Neural progenitor cell (in vitro differentiated cells): ENCODE measurements at regions not wholly inside any gene's neighbourhood (a gene's known extent, or its start where the extent isn't known, plus 50 kb on each side); places are given as distances from the start of the nearest gene placed in this dataset.

Source experiments
- EZH2 ChIP-seq: fragments of 200-600 bp; sonication (generic); IDR thresholded peaks from 2 replicates; pipeline ENCODE4 v1.6.1; 2017; ENCODE audit warnings: antibody characterized with exemption, mild to moderate bottlenecking, moderate library complexity
- EZH2phosphoT487 ChIP-seq: fragments of 200-600 bp; sonication (generic); IDR thresholded peaks from 2 replicates; pipeline ENCODE4 v1.6.1; 2017; ENCODE audit warnings: antibody characterized with exemption
- TF ChIP-seq, protein P1 (sequence below): fragments of 200-600 bp; sonication (generic); IDR thresholded peaks from 2 replicates; pipeline ENCODE4 v1.5.1; 2017; ENCODE audit warnings: antibody characterized with exemption, mild to moderate bottlenecking

DNA sequence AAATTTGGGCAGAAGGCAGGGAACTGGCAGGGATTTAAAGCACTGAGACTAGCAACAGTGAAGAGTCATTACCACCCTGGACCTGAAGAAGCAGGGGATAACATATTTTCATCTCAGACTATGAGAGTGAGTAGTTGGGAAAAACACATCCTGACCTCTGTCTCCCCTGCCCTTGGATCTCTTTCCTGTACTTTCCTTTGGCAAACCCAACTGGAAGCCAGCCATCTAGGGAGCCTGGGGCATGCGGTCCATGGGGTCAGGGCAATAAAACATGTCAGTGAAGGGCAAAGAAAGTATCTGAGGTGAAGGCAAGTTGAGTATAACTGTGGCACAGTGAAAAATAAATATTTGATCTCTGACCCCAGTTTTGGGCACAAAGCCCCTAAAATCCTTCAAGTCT, 698.2 kb downstream of the DOK5 start:
- TF ChIP-seq, protein P1, sequence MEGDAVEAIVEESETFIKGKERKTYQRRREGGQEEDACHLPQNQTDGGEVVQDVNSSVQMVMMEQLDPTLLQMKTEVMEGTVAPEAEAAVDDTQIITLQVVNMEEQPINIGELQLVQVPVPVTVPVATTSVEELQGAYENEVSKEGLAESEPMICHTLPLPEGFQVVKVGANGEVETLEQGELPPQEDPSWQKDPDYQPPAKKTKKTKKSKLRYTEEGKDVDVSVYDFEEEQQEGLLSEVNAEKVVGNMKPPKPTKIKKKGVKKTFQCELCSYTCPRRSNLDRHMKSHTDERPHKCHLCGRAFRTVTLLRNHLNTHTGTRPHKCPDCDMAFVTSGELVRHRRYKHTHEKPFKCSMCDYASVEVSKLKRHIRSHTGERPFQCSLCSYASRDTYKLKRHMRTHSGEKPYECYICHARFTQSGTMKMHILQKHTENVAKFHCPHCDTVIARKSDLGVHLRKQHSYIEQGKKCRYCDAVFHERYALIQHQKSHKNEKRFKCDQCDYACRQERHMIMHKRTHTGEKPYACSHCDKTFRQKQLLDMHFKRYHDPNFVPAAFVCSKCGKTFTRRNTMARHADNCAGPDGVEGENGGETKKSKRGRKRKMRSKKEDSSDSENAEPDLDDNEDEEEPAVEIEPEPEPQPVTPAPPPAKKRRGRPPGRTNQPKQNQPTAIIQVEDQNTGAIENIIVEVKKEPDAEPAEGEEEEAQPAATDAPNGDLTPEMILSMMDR = no peak
- TF ChIP-seq EZH2 (no peak), EZH2phosphoT487 (no peak)
